ENCODE measurements at regions not wholly inside any gene's neighbourhood (a gene's known extent, or its start where the extent isn't known, plus 50 kb on each side); places are given as distances from the start of the nearest gene placed in this dataset.

GRCh38 chr6:15096894-15097837 lies 148.7 kb upstream of the JARID2 start:
- Histone ChIP-seq H3K27me3 (ENCODE audit: insufficient read depth, low read depth) (no peaks in the 10 kb centered on the region), H3F3A (ENCODE audit: insufficient read depth, low read depth) (no peaks in the 10 kb centered on the region), H3K9me3 (ENCODE audit: insufficient read depth, low read depth) (no peaks in the 10 kb centered on the region), H2AFZ (no peak overlapping the region), H4K20me1 (ENCODE audit: insufficient read depth) (no peaks in the 10 kb centered on the region), H3K79me2 (ENCODE audit: low read depth) (no peaks in the 10 kb centered on the region), H3K9me2 (ENCODE audit: insufficient read depth) (no peaks in the 10 kb centered on the region), H3K4me3 (no peak overlapping the region), H3K4me2 (no peak overlapping the region), H3K36me3 (ENCODE audit: low read depth) (no peaks in the 10 kb centered on the region), H3K4me1 (replicated peaks; ENCODE audit: insufficient read depth) (no peaks in the 10 kb centered on the region), H3K27ac (no peak overlapping the region)
- ChIA-PET POLR2A (ENCODE audit: unreplicated experiment) (no interaction called here), CTCF (no interaction called here)
- BruUV-seq (replicated peaks), result no TSS peak
- no peak for DNase-seq
- intact Hi-C loops (cut with micrococcal nuclease; ENCODE audit: unreplicated experiment), result no loop called here
- no peak for TF ChIP-seq EZH2 (IDR thresholded peaks at IDR 0.05; ENCODE audit: low read depth)
- TF ChIP-seq, protein P1, sequence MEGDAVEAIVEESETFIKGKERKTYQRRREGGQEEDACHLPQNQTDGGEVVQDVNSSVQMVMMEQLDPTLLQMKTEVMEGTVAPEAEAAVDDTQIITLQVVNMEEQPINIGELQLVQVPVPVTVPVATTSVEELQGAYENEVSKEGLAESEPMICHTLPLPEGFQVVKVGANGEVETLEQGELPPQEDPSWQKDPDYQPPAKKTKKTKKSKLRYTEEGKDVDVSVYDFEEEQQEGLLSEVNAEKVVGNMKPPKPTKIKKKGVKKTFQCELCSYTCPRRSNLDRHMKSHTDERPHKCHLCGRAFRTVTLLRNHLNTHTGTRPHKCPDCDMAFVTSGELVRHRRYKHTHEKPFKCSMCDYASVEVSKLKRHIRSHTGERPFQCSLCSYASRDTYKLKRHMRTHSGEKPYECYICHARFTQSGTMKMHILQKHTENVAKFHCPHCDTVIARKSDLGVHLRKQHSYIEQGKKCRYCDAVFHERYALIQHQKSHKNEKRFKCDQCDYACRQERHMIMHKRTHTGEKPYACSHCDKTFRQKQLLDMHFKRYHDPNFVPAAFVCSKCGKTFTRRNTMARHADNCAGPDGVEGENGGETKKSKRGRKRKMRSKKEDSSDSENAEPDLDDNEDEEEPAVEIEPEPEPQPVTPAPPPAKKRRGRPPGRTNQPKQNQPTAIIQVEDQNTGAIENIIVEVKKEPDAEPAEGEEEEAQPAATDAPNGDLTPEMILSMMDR (conservative IDR thresholded peaks at IDR 0.05), result no peak

DNA sequence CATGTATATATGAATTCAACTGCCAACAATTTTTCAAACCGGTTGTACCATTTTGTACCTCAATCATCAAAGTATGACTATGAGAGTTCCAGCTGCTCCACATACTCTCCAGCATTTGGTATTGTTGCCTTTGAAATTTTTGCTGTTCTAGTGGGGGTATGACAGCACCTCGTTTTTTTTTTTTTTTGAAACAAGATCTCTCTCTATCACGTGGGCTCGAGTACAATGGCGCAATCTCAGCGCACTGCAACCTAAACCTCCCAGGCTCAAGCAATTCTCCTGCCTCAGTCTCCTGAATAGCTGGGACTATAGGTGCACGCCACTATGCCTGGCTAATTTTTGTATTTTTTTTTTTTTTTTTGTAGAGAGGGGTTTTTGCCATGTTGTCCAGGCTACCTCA lies 144.7 kb upstream of the JARID2 start:
- H3K27ac ChIP-seq, result no peak overlapping the region
- H3F3A ChIP-seq (ENCODE audit: insufficient read depth, low read depth), result no peaks in the 10 kb centered on the region
- H3K4me1 ChIP-seq (replicated peaks; ENCODE audit: insufficient read depth), result no peaks in the 10 kb centered on the region
- no peaks in the 10 kb centered on the region for H3K9me3 ChIP-seq (ENCODE audit: insufficient read depth, low read depth)
- H3K4me2 ChIP-seq, result no peak overlapping the region
- no peaks in the 10 kb centered on the region for H4K20me1 ChIP-seq (ENCODE audit: insufficient read depth)
- no peaks in the 10 kb centered on the region for H3K36me3 ChIP-seq (ENCODE audit: low read depth)
- POLR2A ChIA-PET (ENCODE audit: unreplicated experiment), result interaction anchor here (0.7 kb wide), 1 partner anchor 325 kb away, joined by 4 read pairs; no protein-coding TSS in a partner anchor
- H3K79me2 ChIP-seq (ENCODE audit: low read depth), result no peaks in the 10 kb centered on the region
- H3K9me2 ChIP-seq (ENCODE audit: insufficient read depth), result no peaks in the 10 kb centered on the region
- no peak for DNase-seq
- TF ChIP-seq EZH2 (IDR thresholded peaks at IDR 0.05; ENCODE audit: low read depth), result no peak
- TF ChIP-seq, protein P1 (conservative IDR thresholded peaks at IDR 0.05), result no peak
- no peak overlapping the region for H3K4me3 ChIP-seq
- no peak overlapping the region for H2AFZ ChIP-seq
- intact Hi-C loops (cut with micrococcal nuclease; ENCODE audit: unreplicated experiment), result no loop called here
- H3K27me3 ChIP-seq (ENCODE audit: insufficient read depth, low read depth), result no peaks in the 10 kb centered on the region
- BruUV-seq (replicated peaks), result no TSS peak
- CTCF ChIA-PET, result interaction anchor here (0.7 kb wide), 1 partner anchor 15 kb away, joined by 13 read pairs; no protein-coding TSS in a partner anchor

GRCh38 chr6:15102241-15102640 lies 143.6 kb upstream of the JARID2 start:
- Histone ChIP-seq H4K20me1 (ENCODE audit: insufficient read depth) (no peaks in the 10 kb centered on the region), H3K36me3 (ENCODE audit: low read depth) (no peaks in the 10 kb centered on the region), H2AFZ (no peak overlapping the region), H3K9me3 (ENCODE audit: insufficient read depth, low read depth) (no peaks in the 10 kb centered on the region), H3K4me3 (no peak overlapping the region), H3F3A (ENCODE audit: insufficient read depth, low read depth) (no peaks in the 10 kb centered on the region), H3K4me1 (replicated peaks; ENCODE audit: insufficient read depth) (no peaks in the 10 kb centered on the region), H3K4me2 (no peak overlapping the region), H3K27me3 (ENCODE audit: insufficient read depth, low read depth) (no peaks in the 10 kb centered on the region), H3K79me2 (ENCODE audit: low read depth) (no peaks in the 10 kb centered on the region), H3K9me2 (ENCODE audit: insufficient read depth) (no peaks in the 10 kb centered on the region), H3K27ac (no peak overlapping the region)
- POLR2A ChIA-PET (ENCODE audit: unreplicated experiment), result no interaction called here
- no peak for DNase-seq
- BruUV-seq (replicated peaks), result no TSS peak
- CTCF ChIA-PET, result interaction anchor here (0.6 kb wide), 1 partner anchor 205 kb away, joined by 5 read pairs; no protein-coding TSS in a partner anchor
- intact Hi-C loops (cut with micrococcal nuclease; ENCODE audit: unreplicated experiment), result no loop called here
- no peak for TF ChIP-seq EZH2 (IDR thresholded peaks at IDR 0.05; ENCODE audit: low read depth)
- TF ChIP-seq, protein P1 (conservative IDR thresholded peaks at IDR 0.05), result no peak
